ENCODE measurements at regions not wholly inside any gene's neighbourhood (a gene's known extent, or its start where the extent isn't known, plus 50 kb on each side); places are given as distances from the start of the nearest gene placed in this dataset.

GRCh38 chr15:95538693-95539092 lies 791.8 kb upstream of the NR2F2 start:
- H3K36me3 ChIP-seq (ENCODE audit: control insufficient read depth, insufficient read depth, low read length), result no peaks in the 10 kb centered on the region
- no peak for TF ChIP-seq CTCF (IDR thresholded peaks at IDR 0.05; ENCODE audit: insufficient read depth, low read length, severe bottlenecking)
- no peak for DNase-seq (ENCODE audit: low read depth)
- H3K27me3 ChIP-seq (ENCODE audit: control insufficient read depth, insufficient read depth, low read length), result no peaks in the 10 kb centered on the region
- no peak for FAIRE-seq
- no peak overlapping the region for H3K4me3 ChIP-seq (ENCODE audit: low read depth, low read length)

- Histone ChIP-seq H3K36me3 (ENCODE audit: control insufficient read depth, insufficient read depth, low read length) (no peaks in the 10 kb centered on the region), H3K27me3 (ENCODE audit: control insufficient read depth, insufficient read depth, low read length) (no peaks in the 10 kb centered on the region), H3K4me3 (ENCODE audit: low read depth, low read length) (no peak overlapping the region)
- FAIRE-seq (no peak), DNase-seq (ENCODE audit: low read depth) (no peak)
- TF ChIP-seq CTCF (IDR thresholded peaks at IDR 0.05; ENCODE audit: insufficient read depth, low read length, severe bottlenecking), result no peak
Measured at GRCh38 chr15:95541301-95541700, 789.2 kb upstream of the NR2F2 start.

GRCh38 chr15:95549168-95549738 lies 781.2 kb upstream of the NR2F2 start:
- H3K27me3 ChIP-seq (ENCODE audit: control insufficient read depth, insufficient read depth, low read length), result no peaks in the 10 kb centered on the region
- H3K4me3 ChIP-seq (ENCODE audit: low read depth, low read length), result no peak overlapping the region
- FAIRE-seq, result no peak
- no peak for TF ChIP-seq CTCF (IDR thresholded peaks at IDR 0.05; ENCODE audit: insufficient read depth, low read length, severe bottlenecking)
- no peak for DNase-seq (ENCODE audit: low read depth)
- H3K36me3 ChIP-seq (ENCODE audit: control insufficient read depth, insufficient read depth, low read length), result no peaks in the 10 kb centered on the region

- no peaks in the 10 kb centered on the region for H3K27me3 ChIP-seq (ENCODE audit: control insufficient read depth, insufficient read depth, low read length)
- FAIRE-seq (no peak), DNase-seq (ENCODE audit: low read depth) (no peak)
- H3K36me3 ChIP-seq (ENCODE audit: control insufficient read depth, insufficient read depth, low read length), result no peaks in the 10 kb centered on the region
- H3K4me3 ChIP-seq (ENCODE audit: low read depth, low read length), result no peak overlapping the region
- TF ChIP-seq CTCF (IDR thresholded peaks at IDR 0.05; ENCODE audit: insufficient read depth, low read length, severe bottlenecking), result no peak
Measured at GRCh38 chr15:95550702-95551101, 779.8 kb upstream of the NR2F2 start.

GRCh38 chr15:95556225-95556624 lies 774.3 kb upstream of the NR2F2 start:
- no peaks in the 10 kb centered on the region for H3K27me3 ChIP-seq (ENCODE audit: control insufficient read depth, insufficient read depth, low read length)
- DNase-seq (ENCODE audit: low read depth), result no peak
- no peak overlapping the region for H3K4me3 ChIP-seq (ENCODE audit: low read depth, low read length)
- no peak for FAIRE-seq
- H3K36me3 ChIP-seq (ENCODE audit: control insufficient read depth, insufficient read depth, low read length), result no peaks in the 10 kb centered on the region
- TF ChIP-seq CTCF (IDR thresholded peaks at IDR 0.05; ENCODE audit: insufficient read depth, low read length, severe bottlenecking), result no peak

- no peak overlapping the region for H3K4me3 ChIP-seq (ENCODE audit: low read depth, low read length)
- H3K27me3 ChIP-seq (ENCODE audit: control insufficient read depth, insufficient read depth, low read length), result no peaks in the 10 kb centered on the region
- FAIRE-seq, result no peak
- no peaks in the 10 kb centered on the region for H3K36me3 ChIP-seq (ENCODE audit: control insufficient read depth, insufficient read depth, low read length)
- DNase-seq (ENCODE audit: low read depth), result no peak
- no peak for TF ChIP-seq CTCF (IDR thresholded peaks at IDR 0.05; ENCODE audit: insufficient read depth, low read length, severe bottlenecking)
Measured at GRCh38 chr15:95556866-95557225, 773.7 kb upstream of the NR2F2 start.
